ENCODE measurements at regions not wholly inside any gene's neighbourhood (a gene's known extent, or its start where the extent isn't known, plus 50 kb on each side); places are given as distances from the start of the nearest gene placed in this dataset.

- Histone ChIP-seq H4K20me1 (ENCODE audit: insufficient read depth) (no peaks in the 10 kb centered on the region), H3K4me3 (IDR thresholded peaks at IDR 0.05; ENCODE audit: insufficient read depth, low read depth, low read length) (no peak overlapping the region), H2AFZ (ENCODE audit: low read depth) (no peak overlapping the region), H3K79me2 (ENCODE audit: insufficient read depth, low read depth) (no peaks in the 10 kb centered on the region), H3K4me1 (ENCODE audit: low read depth, poor library complexity, severe bottlenecking) (no peaks in the 10 kb centered on the region), H3K36me3 (ENCODE audit: insufficient read depth) (no peaks in the 10 kb centered on the region), H3K27ac (no peak overlapping the region), H3K27me3 (ENCODE audit: insufficient read depth, low read depth) (no peaks in the 10 kb centered on the region), H3K9ac (no peak overlapping the region), H3K4me2 (no peak overlapping the region)
- TF ChIP-seq CTCF (conservative IDR thresholded peaks at IDR 0.05; ENCODE audit: low read depth, low read length), result no peak
These were observed 66.8 kb upstream of the RGS7 start for GRCh38 chr1:241423541-241424479.

GRCh38 chr1:241422470-241422869, 65.5 kb upstream of the RGS7 start:
- Histone ChIP-seq H3K27ac (no peak overlapping the region), H3K4me1 (ENCODE audit: low read depth, poor library complexity, severe bottlenecking) (no peaks in the 10 kb centered on the region), H3K4me2 (no peak overlapping the region), H3K4me3 (IDR thresholded peaks at IDR 0.05; ENCODE audit: insufficient read depth, low read depth, low read length) (no peak overlapping the region), H2AFZ (ENCODE audit: low read depth) (no peak overlapping the region), H3K9ac (no peak overlapping the region), H4K20me1 (ENCODE audit: insufficient read depth) (no peaks in the 10 kb centered on the region), H3K79me2 (ENCODE audit: insufficient read depth, low read depth) (no peaks in the 10 kb centered on the region), H3K36me3 (ENCODE audit: insufficient read depth) (no peaks in the 10 kb centered on the region), H3K27me3 (ENCODE audit: insufficient read depth, low read depth) (no peaks in the 10 kb centered on the region)
- TF ChIP-seq CTCF (conservative IDR thresholded peaks at IDR 0.05; ENCODE audit: low read depth, low read length), result no peak

GRCh38 chr1:241419986-241420385, 63.0 kb upstream of the RGS7 start:
- Histone ChIP-seq H3K27ac (no peak overlapping the region), H3K36me3 (ENCODE audit: insufficient read depth) (no peaks in the 10 kb centered on the region), H3K27me3 (ENCODE audit: insufficient read depth, low read depth) (no peaks in the 10 kb centered on the region), H3K9ac (no peak overlapping the region), H3K4me1 (ENCODE audit: low read depth, poor library complexity, severe bottlenecking) (no peaks in the 10 kb centered on the region), H2AFZ (ENCODE audit: low read depth) (no peak overlapping the region), H3K4me3 (IDR thresholded peaks at IDR 0.05; ENCODE audit: insufficient read depth, low read depth, low read length) (no peak overlapping the region), H4K20me1 (ENCODE audit: insufficient read depth) (no peaks in the 10 kb centered on the region), H3K4me2 (no peak overlapping the region), H3K79me2 (ENCODE audit: insufficient read depth, low read depth) (no peaks in the 10 kb centered on the region)
- no peak for TF ChIP-seq CTCF (conservative IDR thresholded peaks at IDR 0.05; ENCODE audit: low read depth, low read length)

- no peak overlapping the region for H2AFZ ChIP-seq (ENCODE audit: low read depth)
- H3K79me2 ChIP-seq (ENCODE audit: insufficient read depth, low read depth), result no peaks in the 10 kb centered on the region
- no peak for TF ChIP-seq CTCF (conservative IDR thresholded peaks at IDR 0.05; ENCODE audit: low read depth, low read length)
- no peaks in the 10 kb centered on the region for H3K4me1 ChIP-seq (ENCODE audit: low read depth, poor library complexity, severe bottlenecking)
- no peak overlapping the region for H3K27ac ChIP-seq
- no peak overlapping the region for H3K9ac ChIP-seq
- H3K27me3 ChIP-seq (ENCODE audit: insufficient read depth, low read depth), result no peaks in the 10 kb centered on the region
- H3K4me3 ChIP-seq (IDR thresholded peaks at IDR 0.05; ENCODE audit: insufficient read depth, low read depth, low read length), result no peak overlapping the region
- no peaks in the 10 kb centered on the region for H4K20me1 ChIP-seq (ENCODE audit: insufficient read depth)
- no peak overlapping the region for H3K4me2 ChIP-seq
- H3K36me3 ChIP-seq (ENCODE audit: insufficient read depth), result no peaks in the 10 kb centered on the region
These were observed 60.3 kb upstream of the RGS7 start for GRCh38 chr1:241417258-241417657.

All from KMS-11 (cell line).